ENCODE measurements at regions not wholly inside any gene's neighbourhood (a gene's known extent, or its start where the extent isn't known, plus 50 kb on each side); places are given as distances from the start of the nearest gene placed in this dataset.
"Not testable (repeated sequence)": the region's sequence is repeated elsewhere in the genome, so short reads cannot be mapped to it uniquely, and the experiment has no call there.

DNA sequence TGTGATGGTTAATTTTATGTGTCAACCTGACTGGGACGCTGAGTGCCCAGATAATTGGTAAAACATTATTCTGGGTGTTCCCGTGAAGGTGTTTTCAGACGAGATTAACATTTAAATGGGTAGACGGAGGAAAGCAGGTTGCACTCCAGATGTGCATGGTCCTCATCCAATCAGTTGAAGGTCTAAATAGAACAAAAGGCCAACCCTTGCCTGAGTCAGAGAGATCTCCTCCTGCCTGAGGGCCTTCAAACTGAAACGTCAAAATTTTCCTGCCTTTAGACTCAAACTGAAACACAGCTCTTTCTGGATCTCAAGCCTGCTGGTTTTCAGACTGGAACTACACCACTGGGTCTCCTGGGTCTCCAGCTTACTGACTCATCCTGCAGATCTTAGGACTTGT lies 73.5 kb downstream of the NPIPA8 start:
- not testable (repeated sequence) for DNase-seq (ENCODE audit: low read depth)

DNA sequence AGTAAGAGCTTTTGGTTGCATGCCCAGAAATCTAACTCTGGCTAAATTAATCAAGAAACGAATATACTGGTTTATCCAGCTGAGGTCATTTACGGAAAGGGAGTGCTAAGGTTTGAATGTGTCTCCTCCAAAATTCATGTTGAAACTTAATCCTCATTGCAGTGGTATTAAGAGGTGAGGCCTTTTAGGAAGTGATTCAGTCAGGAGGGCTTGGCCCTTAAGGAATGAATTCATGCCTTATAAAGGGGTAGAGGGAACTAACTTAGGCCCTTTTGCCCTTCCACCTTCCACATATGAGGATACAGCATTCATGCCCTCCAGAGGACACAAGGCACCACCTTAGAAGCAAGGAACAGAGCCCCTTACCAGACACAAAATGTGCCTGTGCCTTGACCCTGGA lies 74.7 kb downstream of the NPIPA8 start:
- not testable (repeated sequence) for H3K4me3 ChIP-seq (ENCODE audit: low read length); DNase-seq (ENCODE audit: low read depth)

More for the DNA sequence above, 73.5 kb downstream of the NPIPA8 start:
- H3K4me3 ChIP-seq (ENCODE audit: low read length) = not testable (repeated sequence)

DNA sequence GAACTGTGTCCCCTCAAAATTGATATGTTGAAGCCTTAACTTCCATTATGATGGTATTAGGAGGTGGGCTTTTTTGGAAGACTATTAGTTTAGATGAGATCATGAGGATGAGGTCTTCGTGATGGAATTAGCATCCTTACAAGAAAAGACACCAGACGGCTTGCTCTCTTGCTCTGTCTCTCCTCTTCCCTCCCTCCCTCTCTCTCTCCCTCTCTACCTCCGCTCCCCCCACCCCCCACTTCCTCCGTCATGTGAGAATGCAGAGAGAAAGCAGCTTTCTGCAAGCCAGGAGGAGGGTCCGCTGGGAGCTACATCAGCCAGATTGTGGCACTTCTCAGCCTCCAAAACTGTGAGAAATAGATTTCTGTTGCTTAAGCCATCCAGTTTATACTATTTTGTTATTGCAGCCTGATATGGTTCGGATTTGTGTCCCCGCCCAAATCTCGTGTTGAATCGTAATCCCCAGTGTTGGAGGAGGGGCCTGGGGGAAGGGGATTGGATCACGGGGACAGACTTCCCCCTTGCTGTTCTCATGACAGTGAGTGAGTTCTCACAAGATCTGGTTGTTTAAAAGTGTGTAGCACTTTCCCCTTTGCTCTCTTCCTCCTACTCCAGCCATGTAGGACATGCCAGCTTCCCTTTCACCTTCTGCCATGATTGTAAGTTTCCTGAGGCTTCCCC lies 76.9 kb downstream of the NPIPA8 start:
- DNase-seq (ENCODE audit: low read depth); H3K4me3 ChIP-seq (ENCODE audit: low read length): not testable (repeated sequence)

GRCh38 chr16:18252943-18253342 lies 83.6 kb downstream of the NPIPA8 start:
- DNase-seq (ENCODE audit: low read depth); H3K4me3 ChIP-seq (ENCODE audit: low read length): not testable (repeated sequence)

GRCh38 chr16:18230505-18230904 lies 106.0 kb downstream of the NPIPA8 start:
- not testable (repeated sequence) for H3K4me3 ChIP-seq (ENCODE audit: low read length)

GRCh38 chr16:18222054-18223009 lies 114.2 kb downstream of the NPIPA8 start:
- DNase-seq (ENCODE audit: low read depth); H3K4me3 ChIP-seq (ENCODE audit: low read length): not testable (repeated sequence)

More at GRCh38 chr16:18230505-18230904, 106.0 kb downstream of the NPIPA8 start:
- DNase-seq (ENCODE audit: low read depth) = not testable (repeated sequence)

DNA sequence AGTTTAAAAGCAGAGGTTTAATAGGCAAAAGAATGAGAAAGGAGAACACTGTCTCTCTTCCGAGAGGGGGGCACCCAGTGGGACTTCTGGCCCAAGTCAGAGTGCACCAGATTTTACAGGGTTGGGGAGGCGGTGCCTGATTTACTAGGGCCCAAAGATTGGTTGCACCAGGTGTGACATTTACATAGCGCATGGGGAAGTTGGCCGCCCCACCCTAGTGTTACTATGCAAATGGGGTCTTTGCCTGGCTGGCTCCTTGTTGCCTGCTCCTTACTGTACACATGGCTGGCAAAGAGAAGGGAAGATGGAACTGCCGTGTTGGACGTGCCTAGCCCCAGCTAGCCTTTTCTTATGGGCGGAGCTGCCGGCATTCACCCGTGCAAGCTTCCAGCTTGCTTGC lies 118.8 kb downstream of the NPIPA8 start:
- not testable (repeated sequence) for DNase-seq (ENCODE audit: low read depth); H3K4me3 ChIP-seq (ENCODE audit: low read length)

DNA sequence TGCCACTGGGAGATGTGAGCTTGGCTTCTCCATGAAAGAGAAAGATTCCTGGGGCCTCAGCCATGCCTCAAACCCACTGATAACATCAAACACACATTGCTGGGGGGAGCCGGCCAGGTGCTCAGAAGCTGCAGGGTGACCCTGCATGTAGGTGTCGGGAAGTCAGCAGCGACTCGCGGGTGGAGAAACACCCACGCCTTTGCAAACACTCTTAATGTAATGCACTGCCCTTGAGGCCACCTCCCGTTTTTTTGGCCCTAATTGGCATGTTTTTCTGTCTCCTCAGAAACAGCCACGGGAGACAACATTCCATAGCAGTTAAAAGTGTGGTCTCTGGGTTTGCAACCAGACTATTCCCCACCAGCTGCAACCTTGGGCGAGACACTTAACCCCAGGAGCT lies 119.7 kb downstream of the NPIPA8 start:
- H3K4me3 ChIP-seq (ENCODE audit: low read length); DNase-seq (ENCODE audit: low read depth): not testable (repeated sequence)

DNA sequence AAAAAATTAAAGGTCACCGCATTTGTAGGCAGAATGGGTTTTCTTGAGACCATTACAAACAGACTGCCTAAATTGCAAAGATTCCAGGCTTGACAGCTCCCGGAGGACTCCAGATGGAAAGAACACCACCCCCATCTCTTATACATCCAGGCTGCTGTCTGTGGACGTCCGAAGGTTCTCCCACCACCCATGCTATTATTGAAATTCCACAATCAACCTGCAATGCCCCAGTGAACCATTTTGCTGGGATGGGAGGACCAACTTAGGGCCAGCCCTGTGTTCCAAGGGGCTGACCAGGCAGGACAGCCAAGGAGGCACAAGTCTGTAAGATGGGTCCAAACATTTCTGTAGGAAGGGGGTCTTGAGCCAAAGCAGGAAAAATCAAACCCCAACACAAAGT lies 122.7 kb downstream of the NPIPA8 start:
- H3K4me3 ChIP-seq (ENCODE audit: low read length); DNase-seq (ENCODE audit: low read depth): not testable (repeated sequence)

GRCh38 chr16:18211505-18211904 lies 125.0 kb downstream of the NPIPA8 start:
- DNase-seq (ENCODE audit: low read depth); H3K4me3 ChIP-seq (ENCODE audit: low read length): not testable (repeated sequence)

DNA sequence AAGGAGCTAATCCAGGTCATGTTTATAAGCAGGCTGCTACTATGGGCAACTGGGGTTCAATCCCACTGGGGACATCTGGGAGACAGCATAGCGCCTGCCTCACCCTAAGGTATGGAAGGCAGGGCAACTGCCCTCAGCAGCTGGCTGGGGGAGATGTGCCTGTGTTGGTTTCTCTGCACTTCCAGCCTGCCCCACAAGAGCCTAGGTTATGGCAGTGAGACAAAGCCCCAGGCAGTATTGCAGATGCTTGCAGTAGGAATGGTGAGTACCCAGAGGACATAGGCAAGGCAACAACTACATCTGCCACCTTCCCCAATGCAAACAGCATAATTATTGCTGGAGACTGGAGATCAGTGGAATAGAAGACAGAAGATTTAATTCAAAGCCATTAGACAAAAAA lies 131.8 kb downstream of the NPIPA8 start:
- not testable (repeated sequence) for DNase-seq (ENCODE audit: low read depth); H3K4me3 ChIP-seq (ENCODE audit: low read length)

- H3K4me3 ChIP-seq (ENCODE audit: low read length) = not testable (repeated sequence)
Measured at GRCh38 chr16:18204309-18204708, 132.2 kb downstream of the NPIPA8 start.

GRCh38 chr16:18201511-18201910 lies 135.0 kb downstream of the NPIPA8 start:
- H3K4me3 ChIP-seq (ENCODE audit: low read length); DNase-seq (ENCODE audit: low read depth): not testable (repeated sequence)

More at GRCh38 chr16:18204309-18204708, 132.2 kb downstream of the NPIPA8 start:
- not testable (repeated sequence) for DNase-seq (ENCODE audit: low read depth)

DNA sequence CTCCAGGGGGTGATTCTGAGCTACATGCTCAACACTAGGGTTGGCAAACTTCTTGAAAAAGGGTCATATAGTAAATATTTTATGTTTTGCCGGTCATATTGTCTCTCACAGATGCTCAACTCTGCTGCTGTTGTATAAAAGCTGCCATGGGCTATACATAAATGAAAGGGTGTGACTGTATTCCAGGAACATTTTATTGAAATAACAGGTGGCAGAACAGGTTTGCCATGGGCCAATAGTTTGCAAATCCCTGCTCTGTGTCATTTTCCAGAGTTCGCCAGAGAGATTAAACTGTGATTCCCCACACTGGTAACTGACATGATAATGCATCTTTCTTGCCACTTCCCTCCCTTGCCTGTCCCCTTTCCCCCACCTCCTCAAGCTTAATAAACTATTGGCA lies 144.1 kb downstream of the NPIPA8 start:
- not testable (repeated sequence) for H3K4me3 ChIP-seq (ENCODE audit: low read length); DNase-seq (ENCODE audit: low read depth)

- H3K4me3 ChIP-seq (ENCODE audit: low read length); DNase-seq (ENCODE audit: low read depth): not testable (repeated sequence)
Measured at GRCh38 chr16:18190179-18190578, 146.4 kb downstream of the NPIPA8 start.

- H3K4me3 ChIP-seq (ENCODE audit: low read length); DNase-seq (ENCODE audit: low read depth): not testable (repeated sequence)
Measured at GRCh38 chr16:18184755-18185154, 151.8 kb downstream of the NPIPA8 start.

- not testable (repeated sequence) for H3K4me3 ChIP-seq (ENCODE audit: low read length); DNase-seq (ENCODE audit: low read depth)
Measured at GRCh38 chr16:18181028-18181427, 155.5 kb downstream of the NPIPA8 start.

DNA sequence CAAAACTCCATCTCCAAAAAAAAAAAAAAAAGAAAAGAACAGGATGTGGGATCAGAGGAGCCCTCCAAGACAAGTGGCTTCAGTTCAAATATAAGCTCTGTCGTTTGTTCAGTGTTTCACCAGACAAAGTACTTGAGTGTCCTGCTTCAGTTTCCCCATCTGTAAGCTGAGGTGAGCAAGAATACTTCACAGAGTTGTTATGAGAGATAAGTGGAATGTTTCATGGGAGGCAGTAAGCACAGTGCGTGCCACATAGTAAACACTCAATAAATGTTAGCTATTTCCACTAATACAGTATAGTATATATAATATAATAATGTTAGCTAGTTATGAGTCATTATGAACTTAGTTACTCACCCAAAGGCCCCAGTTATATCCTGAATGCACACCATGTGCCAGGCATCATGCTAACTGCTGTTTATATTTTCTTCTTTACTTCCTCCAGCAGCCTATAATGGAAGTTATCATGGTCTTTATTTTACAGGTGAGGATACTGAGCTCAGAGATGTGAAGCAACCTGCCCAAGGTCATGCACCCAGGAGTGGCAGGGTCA lies 162.5 kb downstream of the NPIPA8 start:
- H3K4me3 ChIP-seq (ENCODE audit: low read length); DNase-seq (ENCODE audit: low read depth): not testable (repeated sequence)

DNA sequence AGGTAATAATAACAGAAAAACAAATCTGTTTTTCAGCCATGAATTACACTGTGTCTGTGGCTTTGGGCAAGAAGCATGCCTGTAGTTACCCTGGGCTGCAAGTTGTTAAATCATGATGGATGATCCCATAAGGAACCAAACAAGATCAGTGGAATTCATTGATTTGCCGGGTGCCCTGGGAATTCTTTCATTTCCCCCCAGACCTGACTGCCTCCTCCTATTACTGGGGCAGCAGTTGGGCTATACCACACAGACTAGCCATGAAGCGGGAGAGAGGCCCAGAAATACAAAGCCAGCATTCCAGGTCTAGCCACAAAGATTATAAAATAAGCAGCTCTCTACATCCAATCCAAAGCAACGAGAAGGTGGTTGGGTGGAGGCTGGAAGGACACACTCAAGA lies 174.2 kb downstream of the NPIPA8 start:
- not testable (repeated sequence) for H3K4me3 ChIP-seq (ENCODE audit: low read length); DNase-seq (ENCODE audit: low read depth)

DNA sequence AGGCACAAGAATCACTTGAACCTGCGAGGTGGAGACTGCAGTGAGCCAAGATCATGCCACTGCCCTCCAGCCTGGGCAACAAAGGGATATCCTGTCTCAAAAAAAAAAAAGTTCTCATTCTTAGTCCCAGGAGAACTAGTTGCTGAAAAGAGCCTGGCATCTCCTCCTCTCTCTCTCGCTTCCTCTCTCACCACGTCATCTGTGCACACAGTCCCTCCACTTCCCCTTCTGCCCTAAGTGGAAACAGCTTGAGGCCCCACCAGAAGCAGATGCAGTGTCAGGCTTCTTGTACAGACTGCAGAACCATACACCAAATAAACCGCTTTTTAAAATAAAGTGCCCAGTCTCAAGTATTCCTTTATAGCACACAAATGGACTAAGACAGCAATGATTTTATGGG lies 175.3 kb downstream of the NPIPA8 start:
- H3K4me3 ChIP-seq (ENCODE audit: low read length); DNase-seq (ENCODE audit: low read depth): not testable (repeated sequence)
